Large intestine (tissue), 3 donors: ENCODE measurements at regions not wholly inside any gene's neighbourhood (a gene's known extent, or its start where the extent isn't known, plus 50 kb on each side); places are given as distances from the start of the nearest gene placed in this dataset.
A peak's percentile ranks its signal among the peaks of the same experiment; 100 is the strongest.
"Not testable (repeated sequence)": the region's sequence is repeated elsewhere in the genome, so short reads cannot be mapped to it uniquely, and the experiment has no call there.

Experiments
- DNase-seq, 2 donors: peaks; one replicate each; pipeline versions ENCODE4 v3.0.0 to v3.0.0-alpha.2; 2013
- H3K27ac ChIP-seq: one replicate; pipeline ENCODE4 v1.5.1; 2013; ENCODE audit warnings: low read length
- H3K27me3 ChIP-seq: 2 replicates; pipeline ENCODE4 v1.6.1; 2013; ENCODE audit warnings: low read length; ENCODE audit not compliant: control insufficient read depth, insufficient read depth
- H3K36me3 ChIP-seq: 2 replicates; pipeline ENCODE4 v1.6.1; 2013; ENCODE audit warnings: low read length; ENCODE audit not compliant: control insufficient read depth, insufficient read depth
- H3K4me1 ChIP-seq: one replicate; pipeline ENCODE4 v1.6.1; 2013; ENCODE audit warnings: low read length; ENCODE audit not compliant: control insufficient read depth, insufficient read depth
- H3K4me3 ChIP-seq: one replicate; pipeline ENCODE4 v1.5.1; 2013; ENCODE audit warnings: low read length
- H3K9me3 ChIP-seq: one replicate; pipeline ENCODE4 v1.6.1; 2013; ENCODE audit warnings: mild to moderate bottlenecking, low read depth, low read length, moderate library complexity; ENCODE audit not compliant: control insufficient read depth
- WGBS: methylation state at CpG from one replicate; pipeline ENCODE4 v1.1.5; 2013; ENCODE audit warnings: low lambda C conversion rate; ENCODE audit not compliant: insufficient coverage; 5-methylcytosine and 5-hydroxymethylcytosine counted together

DNA sequence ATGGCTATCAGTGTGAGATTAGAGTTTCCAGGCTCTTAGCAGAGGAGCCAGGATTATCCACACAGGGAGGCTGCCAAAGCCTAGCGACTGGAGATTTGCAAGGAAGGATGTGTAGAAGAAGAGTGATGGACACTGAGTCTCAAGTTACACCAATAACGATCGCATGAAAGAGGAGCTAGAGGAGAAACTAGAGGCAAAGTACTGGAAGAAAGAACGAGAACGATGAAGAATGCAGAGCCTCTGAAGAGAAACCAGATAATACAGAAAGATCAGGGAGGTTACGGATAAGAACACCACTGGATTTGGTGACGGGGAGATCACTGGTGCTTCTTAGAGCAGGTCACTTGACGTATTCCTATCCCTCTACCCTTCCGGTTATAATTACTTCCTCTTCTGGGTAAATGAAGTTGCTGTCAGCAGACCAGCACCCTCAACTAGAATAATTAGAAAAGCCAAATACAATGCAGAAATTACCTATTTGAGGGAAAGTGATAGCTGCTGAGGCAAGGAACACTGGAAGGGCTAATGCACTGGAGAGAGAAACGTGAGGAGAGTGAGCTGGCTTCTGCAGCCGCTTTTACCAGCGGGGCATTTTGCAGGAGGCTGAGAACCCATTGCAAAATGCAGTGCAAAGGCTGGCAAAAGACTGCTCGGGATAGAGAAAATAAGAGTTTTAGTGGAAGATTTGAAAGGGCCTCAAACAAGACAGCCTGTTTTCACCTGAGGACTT is 93.1 kb upstream of the HIF1A start:
- Histone ChIP-seq H3K9me3 (no peaks in the 10 kb centered on the region), H3K27me3 (no peaks in the 10 kb centered on the region), H3K36me3 (no peaks in the 10 kb centered on the region), H3K4me1 (no peaks in the 10 kb centered on the region), H3K27ac (peak overlapping the region; percentile 15), H3K4me3 (no peak overlapping the region)
- DNase-seq = peak in 1 of 2 donors; percentile 56
- 41% methylated on average over 5 of the region's 13 CpGs for WGBS

DNA sequence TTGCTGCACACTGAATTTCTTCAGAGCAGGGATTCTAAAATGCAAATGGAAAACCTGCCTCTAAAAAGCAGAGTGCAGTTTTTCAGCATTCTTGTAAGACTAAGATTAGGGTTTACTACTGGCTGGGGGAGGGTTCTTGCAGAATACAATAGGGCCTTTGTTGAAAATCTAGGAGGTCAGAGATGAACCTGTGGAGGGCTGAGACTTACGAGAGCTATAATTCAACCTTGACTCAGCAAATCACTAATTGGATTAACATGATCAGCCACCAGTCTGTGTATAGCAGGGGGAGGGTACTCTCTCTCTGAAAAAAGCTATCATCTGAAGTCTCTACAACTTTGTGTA is 92.6 kb upstream of the HIF1A start:
- Histone ChIP-seq H3K36me3 (no peaks in the 10 kb centered on the region), H3K27ac (peak overlapping the region; percentile 15), H3K4me3 (no peak overlapping the region), H3K27me3 (no peaks in the 10 kb centered on the region), H3K9me3 (no peaks in the 10 kb centered on the region), H3K4me1 (no peaks in the 10 kb centered on the region)
- no CpG with 5 or more reads among the region's 1 CpG for WGBS
- DNase-seq = peak; percentile 58 to 77

DNA sequence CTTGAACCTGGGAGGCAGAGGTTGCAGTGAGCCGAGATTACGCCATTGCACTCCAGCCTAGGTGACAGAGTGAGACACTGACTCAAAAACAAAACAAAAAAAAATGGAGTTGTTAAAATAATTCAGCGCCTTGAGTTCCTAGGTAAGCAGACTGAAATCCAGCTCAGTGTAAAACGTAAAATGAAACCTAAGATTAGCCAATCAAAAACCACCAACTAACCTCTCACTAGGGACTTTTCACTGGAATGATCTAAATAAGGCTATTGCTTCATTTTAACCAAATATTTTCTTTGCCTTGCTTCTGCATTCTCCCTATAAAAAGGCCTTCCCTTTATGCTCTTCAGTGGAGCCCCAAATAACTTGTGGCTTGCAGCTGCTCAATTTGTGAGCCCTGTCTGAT is 91.6 kb upstream of the HIF1A start:
- WGBS = 92% methylated on average over 2 of the region's 4 CpGs
- no peak overlapping the region for H3K27ac ChIP-seq
- DNase-seq = no peak
- no peaks in the 10 kb centered on the region for H3K36me3 ChIP-seq
- no peak overlapping the region for H3K4me3 ChIP-seq
- no peaks in the 10 kb centered on the region for H3K27me3 ChIP-seq
- no peaks in the 10 kb centered on the region for H3K4me1 ChIP-seq
- H3K9me3 ChIP-seq = no peaks in the 10 kb centered on the region

DNA sequence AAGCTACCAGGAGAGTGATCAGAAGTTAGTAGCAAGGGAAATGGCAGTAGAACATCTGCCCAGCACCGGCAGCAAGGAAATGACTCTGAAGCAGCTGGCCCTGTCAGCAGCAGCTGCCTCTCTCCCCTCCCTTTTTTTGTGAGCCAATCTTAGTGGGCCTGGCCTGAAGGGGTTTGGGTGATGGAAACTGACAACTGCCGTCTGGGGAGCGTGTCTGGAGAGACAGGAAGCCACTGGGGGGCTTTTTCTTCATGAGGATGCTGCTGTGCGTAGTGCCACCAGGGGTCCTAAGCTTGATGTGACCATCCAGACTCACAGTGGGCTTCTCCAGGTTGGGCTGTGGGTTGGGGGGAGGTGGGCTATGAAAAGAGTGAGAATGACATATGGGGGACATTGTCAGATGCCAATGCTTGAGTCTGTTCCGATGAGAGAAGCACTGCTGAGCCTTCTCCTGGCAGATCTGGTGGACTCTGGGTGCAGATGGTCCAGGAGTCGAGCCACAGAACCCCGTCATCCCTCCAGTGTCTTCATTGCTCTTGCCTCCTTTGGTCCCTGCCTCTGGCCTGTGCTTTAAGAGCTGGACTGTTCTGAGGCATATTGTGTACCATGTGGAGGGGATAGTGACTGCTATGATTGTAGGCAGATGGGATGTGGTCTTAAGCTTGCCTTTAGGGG is 87.6 kb upstream of the HIF1A start:
- H3K27ac ChIP-seq = no peak overlapping the region
- no peaks in the 10 kb centered on the region for H3K36me3 ChIP-seq
- no peaks in the 10 kb centered on the region for H3K9me3 ChIP-seq
- no peak for DNase-seq
- H3K4me1 ChIP-seq = no peaks in the 10 kb centered on the region
- no peaks in the 10 kb centered on the region for H3K27me3 ChIP-seq
- no peak overlapping the region for H3K4me3 ChIP-seq
- no CpG with 5 or more reads among the region's 7 CpGs for WGBS

DNA sequence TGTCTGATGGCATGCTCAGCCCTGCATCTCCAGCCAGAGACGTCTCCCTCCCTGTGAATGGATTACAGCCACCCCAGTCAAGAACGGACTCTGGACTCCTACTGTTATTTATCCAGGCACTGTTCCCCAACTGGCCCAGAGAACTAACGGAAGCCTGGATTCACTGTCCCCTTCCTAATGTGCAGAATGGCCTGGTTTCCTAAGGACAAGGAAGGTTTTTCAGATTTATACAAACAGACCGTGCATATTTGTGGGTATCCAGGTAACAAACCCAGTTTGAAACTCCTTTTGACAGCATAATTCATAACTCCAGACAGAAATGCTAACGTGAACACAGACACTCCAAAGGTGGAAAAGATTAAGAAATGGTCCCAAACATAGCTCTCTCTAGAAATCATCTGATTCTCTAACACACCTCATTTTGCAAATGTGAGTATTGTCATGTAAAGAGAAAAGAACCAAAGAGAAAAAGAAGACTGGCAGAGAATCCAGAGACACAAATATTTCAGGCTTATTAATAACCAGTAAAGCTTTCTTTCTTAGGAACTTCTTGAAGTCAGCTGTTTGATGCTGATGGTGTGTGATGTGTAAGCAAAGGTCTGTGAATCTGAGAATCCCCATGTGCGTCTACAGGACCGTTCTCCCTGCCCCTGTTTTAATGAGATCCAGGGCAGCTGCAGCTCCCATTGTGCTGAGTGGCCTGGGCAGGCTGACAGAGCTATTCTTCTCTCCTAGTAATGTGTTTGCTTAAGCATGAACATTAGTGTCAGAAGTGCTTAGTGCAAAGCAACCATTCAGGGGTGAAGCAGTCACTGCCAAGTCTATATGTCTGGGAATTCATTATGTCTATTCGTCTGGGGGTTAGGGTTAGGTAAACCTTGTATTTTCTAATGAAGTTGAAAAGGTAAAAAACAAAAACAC is 86.8 kb upstream of the HIF1A start:
- Histone ChIP-seq H3K4me1 (no peaks in the 10 kb centered on the region), H3K4me3 (no peak overlapping the region), H3K9me3 (no peaks in the 10 kb centered on the region), H3K27me3 (no peaks in the 10 kb centered on the region), H3K27ac (no peak overlapping the region), H3K36me3 (no peaks in the 10 kb centered on the region)
- DNase-seq = no peak
- WGBS = no CpG with 5 or more reads among the region's 8 CpGs

DNA sequence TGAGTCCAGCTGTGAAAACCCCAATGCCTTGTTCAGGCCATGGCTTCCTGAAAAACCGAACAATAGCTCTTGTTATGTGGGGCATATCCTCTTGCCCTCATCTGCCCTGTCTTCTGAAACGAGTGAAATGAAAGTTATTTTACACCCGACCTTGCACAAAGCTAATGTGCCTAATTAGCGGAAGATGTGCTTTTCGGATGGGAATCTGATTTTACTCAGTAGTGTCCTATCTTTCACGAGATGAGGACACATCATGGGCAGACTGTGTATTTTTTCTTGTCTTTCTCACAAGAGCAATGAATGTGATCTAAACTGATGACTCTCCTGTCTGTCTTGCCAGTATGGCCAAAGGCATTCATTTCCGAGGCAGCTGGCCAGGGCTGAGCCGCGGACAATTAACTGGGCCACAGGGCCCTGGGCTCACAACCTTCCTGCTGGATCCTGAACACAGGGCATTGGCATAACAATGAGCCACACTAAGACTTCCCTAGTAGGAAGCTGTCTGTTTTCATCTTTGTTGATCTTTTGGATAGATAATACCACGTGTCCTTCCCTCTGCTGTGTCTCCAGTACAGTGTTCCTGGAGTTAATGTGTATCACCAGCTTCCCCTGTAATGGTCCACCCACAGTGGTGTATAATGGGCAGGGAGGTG is 86.0 kb upstream of the HIF1A start:
- H3K36me3 ChIP-seq = no peaks in the 10 kb centered on the region
- H3K4me3 ChIP-seq = no peak overlapping the region
- no peaks in the 10 kb centered on the region for H3K9me3 ChIP-seq
- no peak for DNase-seq
- H3K4me1 ChIP-seq = no peaks in the 10 kb centered on the region
- 60% methylated on average over 1 of the region's 10 CpGs for WGBS
- no peak overlapping the region for H3K27ac ChIP-seq
- no peaks in the 10 kb centered on the region for H3K27me3 ChIP-seq

DNA sequence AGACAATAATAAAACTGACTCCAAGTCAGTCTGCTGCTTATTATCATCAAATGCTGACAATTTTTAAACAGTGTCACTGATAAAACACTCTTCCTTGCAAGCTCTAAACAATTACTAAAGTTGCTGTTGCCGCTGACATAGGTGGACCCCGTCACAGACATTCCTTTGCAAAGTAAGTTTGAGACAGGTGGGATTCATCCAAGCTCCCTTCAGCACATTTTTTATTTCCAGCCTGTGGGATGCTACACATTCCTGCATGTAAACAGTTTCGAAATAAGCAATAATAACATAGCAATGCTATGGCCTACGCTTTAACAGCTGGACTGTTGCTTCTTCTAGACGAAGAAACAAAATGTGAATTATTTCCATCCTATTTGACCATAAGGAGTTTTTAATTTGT is 85.4 kb upstream of the HIF1A start:
- DNase-seq = no peak
- no peaks in the 10 kb centered on the region for H3K36me3 ChIP-seq
- H3K9me3 ChIP-seq = no peaks in the 10 kb centered on the region
- H3K4me1 ChIP-seq = no peaks in the 10 kb centered on the region
- no peaks in the 10 kb centered on the region for H3K27me3 ChIP-seq
- WGBS = 78% methylated on average over 2 of the region's 5 CpGs
- H3K27ac ChIP-seq = no peak overlapping the region
- H3K4me3 ChIP-seq = no peak overlapping the region

DNA sequence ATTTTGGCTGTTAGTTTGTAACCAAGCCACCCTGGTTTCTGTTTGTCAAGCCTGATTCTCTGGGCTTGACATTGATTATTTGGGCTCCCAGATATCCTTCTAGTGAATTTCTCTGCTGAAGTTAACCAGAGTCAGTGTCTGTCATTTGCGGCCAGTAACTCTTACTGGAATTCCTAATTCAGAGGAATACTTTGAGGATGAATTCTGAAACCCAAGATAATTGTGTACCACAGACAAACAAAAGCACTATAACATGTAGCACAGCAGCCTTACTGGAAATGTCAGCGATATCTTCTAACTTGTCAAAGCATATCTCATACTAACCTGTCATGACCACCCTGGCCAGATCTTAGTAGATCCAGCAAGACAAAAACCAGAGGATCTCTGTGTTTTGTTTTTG is 84.4 kb upstream of the HIF1A start:
- Histone ChIP-seq H3K9me3 (no peaks in the 10 kb centered on the region), H3K27me3 (no peaks in the 10 kb centered on the region), H3K4me1 (no peaks in the 10 kb centered on the region), H3K36me3 (no peaks in the 10 kb centered on the region), H3K27ac (no peak overlapping the region), H3K4me3 (no peak overlapping the region)
- no CpG with 5 or more reads among the region's 2 CpGs for WGBS
- DNase-seq = no peak

DNA sequence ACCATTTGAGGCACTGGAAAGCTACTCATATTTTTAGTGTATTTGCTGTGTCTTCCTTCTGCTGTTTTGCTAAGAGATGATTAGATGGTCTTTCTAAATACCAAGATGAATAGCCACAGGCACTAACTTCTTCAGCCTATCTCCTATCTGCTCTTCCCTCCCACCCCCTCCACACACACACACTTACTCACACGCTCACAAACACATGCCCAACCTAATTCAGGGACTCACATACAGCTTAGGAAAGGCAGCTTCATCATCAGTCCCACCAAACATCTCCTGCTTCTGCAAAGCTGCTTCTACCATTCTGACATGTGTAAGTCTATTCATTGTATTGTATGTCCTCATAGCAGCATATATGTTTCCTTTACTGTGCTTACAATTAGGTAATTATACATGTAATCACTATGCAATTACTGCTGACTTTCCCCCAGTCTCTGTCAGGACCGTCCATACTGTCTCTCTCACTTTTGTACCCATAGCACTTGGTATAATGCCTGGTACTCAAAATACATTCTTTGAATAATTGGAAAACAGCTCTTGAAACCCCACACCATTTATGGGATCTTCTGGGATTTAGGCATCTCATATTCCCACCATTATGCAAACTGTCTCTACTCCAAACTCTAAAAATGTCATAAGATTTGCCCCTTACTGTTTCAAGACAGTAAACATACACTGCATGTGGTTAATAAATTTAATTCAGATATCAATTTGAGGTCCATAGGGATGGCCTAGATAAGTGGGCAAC is 83.3 kb upstream of the HIF1A start:
- WGBS = no CpG with 5 or more reads among the region's 2 CpGs
- Histone ChIP-seq H3K27me3 (no peaks in the 10 kb centered on the region), H3K9me3 (no peaks in the 10 kb centered on the region), H3K36me3 (no peaks in the 10 kb centered on the region), H3K4me1 (no peaks in the 10 kb centered on the region), H3K27ac (no peak overlapping the region), H3K4me3 (no peak overlapping the region)
- no peak for DNase-seq

DNA sequence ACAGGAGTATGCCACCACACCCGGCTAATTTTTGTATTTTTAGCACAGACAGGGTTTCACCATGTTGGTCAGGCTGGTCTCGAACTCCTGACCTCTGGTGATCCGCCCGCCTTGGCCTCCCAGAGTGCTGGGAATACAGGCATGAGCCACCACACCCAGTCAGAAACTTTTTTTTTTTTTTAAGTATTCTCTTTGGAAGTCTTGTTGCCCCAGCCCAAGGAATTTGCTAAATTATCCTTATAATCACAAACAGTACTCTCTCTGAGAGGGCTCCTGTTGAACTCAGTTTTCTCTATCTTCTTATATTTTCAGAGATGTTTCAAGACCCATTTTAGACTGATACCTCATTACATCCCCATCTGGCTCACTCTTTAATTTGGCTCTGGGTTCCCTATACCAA is 82.3 kb upstream of the HIF1A start:
- not testable (repeated sequence) for H3K27me3 ChIP-seq, H3K27ac ChIP-seq, H3K4me1 ChIP-seq, DNase-seq, H3K36me3 ChIP-seq, H3K4me3 ChIP-seq, H3K9me3 ChIP-seq
- WGBS = no CpG with 5 or more reads among the region's 4 CpGs
